OCI-M1 (cell line): ENCODE measurements at regions not wholly inside any gene's neighbourhood (a gene's known extent, or its start where the extent isn't known, plus 50 kb on each side); places are given as distances from the start of the nearest gene placed in this dataset.
A peak's percentile ranks its signal among the peaks of the same experiment; 100 is the strongest.

Experiments used
- DNase-seq: peaks from one replicate; lab custom pipeline; 2025; lab: John Stamatoyannopoulos, UW

- no peak for DNase-seq
These were observed 78.4 kb downstream of the RNASET2 start for GRCh38 chr6:166877906-166878305.

- no peak for DNase-seq
These were observed 79.0 kb downstream of the RNASET2 start for GRCh38 chr6:166877349-166877748.

GRCh38 chr6:166872531-166873009 lies 83.8 kb downstream of the RNASET2 start:
- no peak for DNase-seq

GRCh38 chr6:166870602-166871208 lies 85.6 kb downstream of the RNASET2 start:
- DNase-seq, result no peak

- no peak for DNase-seq
These were observed 89.3 kb downstream of the RNASET2 start for GRCh38 chr6:166866839-166867637.

GRCh38 chr6:166864333-166864732 lies 92.0 kb downstream of the RNASET2 start:
- DNase-seq, result no peak

- no peak for DNase-seq
These were observed 93.3 kb downstream of the RNASET2 start for GRCh38 chr6:166862978-166863530.

GRCh38 chr6:166862287-166862977 lies 93.9 kb downstream of the RNASET2 start:
- DNase-seq, result no peak

GRCh38 chr6:166861961-166862286 lies 94.4 kb downstream of the RNASET2 start:
- no peak for DNase-seq

- no peak for DNase-seq
These were observed 95.0 kb downstream of the RNASET2 start for GRCh38 chr6:166861304-166861703.

- no peak for DNase-seq
These were observed 96.0 kb downstream of the RNASET2 start for GRCh38 chr6:166860392-166860791.

GRCh38 chr6:166855416-166855815 lies 100.9 kb downstream of the RNASET2 start:
- no peak for DNase-seq

GRCh38 chr6:166853371-166854325 lies 102.7 kb downstream of the RNASET2 start:
- no peak for DNase-seq

- no peak for DNase-seq
These were observed 103.8 kb downstream of the RNASET2 start for GRCh38 chr6:166852451-166852975.

- DNase-seq, result no peak
These were observed 104.4 kb downstream of the RNASET2 start for GRCh38 chr6:166851911-166852310.

- no peak for DNase-seq
These were observed 104.9 kb downstream of the RNASET2 start for GRCh38 chr6:166851426-166851825.

GRCh38 chr6:166850677-166851076 lies 105.7 kb downstream of the RNASET2 start:
- DNase-seq, result peak; percentile 71

- DNase-seq, result no peak
These were observed 106.6 kb downstream of the RNASET2 start for GRCh38 chr6:166849749-166850183.

GRCh38 chr6:166848979-166849748 lies 107.2 kb downstream of the RNASET2 start:
- no peak for DNase-seq

GRCh38 chr6:166846446-166847142 lies 109.8 kb downstream of the RNASET2 start:
- DNase-seq, result peak; percentile 84
